IMR-90 (cell line): ENCODE measurements at regions not wholly inside any gene's neighbourhood (a gene's known extent, or its start where the extent isn't known, plus 50 kb on each side); places are given as distances from the start of the nearest gene placed in this dataset.

Experiments
- ATAC-seq: fragments of 200-7000 bp; cut with Tn5 transposase; 2 replicates; pipeline ENCODE4 v1.9.1; 2020; ENCODE audit warnings: low read depth, mild to moderate bottlenecking, moderate library complexity
- BruUV-seq: library from RNA; stranded (reverse); fragments of 400-500 nt; replicated peaks from 2 replicates; lab custom pipeline; 2021; lab: Mats Ljungman, UMichigan
- CTCF ChIA-PET: fragments of 300-600 bp; formaldehyde crosslinking; extraction: SDS; loops from one replicate; lab custom pipeline; 2021; ENCODE audit warnings: antibody characterized with exemption; lab: Yijun Ruan, JAX
- POLR2A ChIA-PET: fragments of 300-600 bp; sonication (Branson Sonifier 250); formaldehyde crosslinking; loops from one replicate; lab custom pipeline; 2022; ENCODE audit warnings: antibody characterized with exemption; ENCODE audit not compliant: unreplicated experiment; lab: Charles Lee
- DNase-seq: peaks from one replicate; pipeline ENCODE4 v3.0.0; 2013
- H2AFZ ChIP-seq: replicated peaks from 2 replicates; pipeline ENCODE3; 2013; ENCODE audit warnings: low read length, mild to moderate bottlenecking; ENCODE audit not compliant: poor library complexity
- H2AK5ac ChIP-seq: 2 replicates; pipeline ENCODE4 v1.6.1; 2013; ENCODE audit warnings: low read depth, low read length, inconsistent platforms
- H2AK9ac ChIP-seq: replicated peaks from 2 replicates; pipeline ENCODE3; 2013; ENCODE audit warnings: mild to moderate bottlenecking, low read depth, low read length, moderate library complexity; ENCODE audit not compliant: poor library complexity
- H2BK120ac ChIP-seq: 2 replicates; pipeline ENCODE4 v1.6.1; 2013; ENCODE audit warnings: low read depth, low read length, inconsistent platforms
- H2BK15ac ChIP-seq: 3 replicates; pipeline ENCODE4 v1.6.1; 2013; ENCODE audit warnings: low read depth, low read length, inconsistent platforms
- H2BK20ac ChIP-seq: 2 replicates; pipeline ENCODE4 v1.6.1; 2013; ENCODE audit warnings: low read depth, mild to moderate bottlenecking, inconsistent platforms, low read length, moderate library complexity
- H2BK5ac ChIP-seq: 2 replicates; pipeline ENCODE4 v1.6.1; 2013; ENCODE audit warnings: mild to moderate bottlenecking, low read depth, low read length, inconsistent platforms; ENCODE audit not compliant: poor library complexity, severe bottlenecking
- H3K14ac ChIP-seq: replicated peaks from 2 replicates; pipeline ENCODE4 v1.6.1; 2013; ENCODE audit warnings: low read depth, low read length, inconsistent platforms
- H3K18ac ChIP-seq: 2 replicates; pipeline ENCODE4 v1.6.1; 2013; ENCODE audit warnings: low read depth, low read length, control low read depth
- H3K23ac ChIP-seq: 2 replicates; pipeline ENCODE4 v1.6.1; 2013; ENCODE audit warnings: low read depth, low read length, inconsistent platforms
- H3K27ac ChIP-seq: 2 replicates; pipeline ENCODE4 v1.5.1; 2013; ENCODE audit warnings: mild to moderate bottlenecking, control low read depth, low read length; ENCODE audit not compliant: insufficient read depth
- H3K27me3 ChIP-seq: 2 replicates; pipeline ENCODE4 v1.6.1; 2013; ENCODE audit warnings: low read length; ENCODE audit not compliant: control insufficient read depth, insufficient read depth
- H3K36me3 ChIP-seq: 2 replicates; pipeline ENCODE4 v1.6.1; 2013; ENCODE audit warnings: low read length, mixed read lengths; ENCODE audit not compliant: control insufficient read depth, insufficient read depth
- H3K4ac ChIP-seq: 2 replicates; pipeline ENCODE4 v1.6.1; 2013; ENCODE audit warnings: low read depth, low read length, inconsistent platforms
- H3K4me1 ChIP-seq: 2 replicates; pipeline ENCODE4 v1.6.1; 2013; ENCODE audit warnings: low read length, mixed read lengths; ENCODE audit not compliant: control insufficient read depth, insufficient read depth
- H3K4me2 ChIP-seq: 2 replicates; pipeline ENCODE4 v1.6.1; 2013; ENCODE audit warnings: low read depth, mild to moderate bottlenecking, control low read depth, low read length, moderate library complexity
- H3K4me3 ChIP-seq: 2 replicates; pipeline ENCODE4 v1.5.1; 2013; ENCODE audit warnings: low read depth, mild to moderate bottlenecking, control low read depth, low read length, moderate library complexity; ENCODE audit not compliant: insufficient read depth
- H3K56ac ChIP-seq: 2 replicates; pipeline ENCODE4 v1.6.1; 2013; ENCODE audit warnings: low read length, inconsistent platforms; ENCODE audit not compliant: insufficient read depth; ENCODE audit errors: extremely low read depth
- H3K79me1 ChIP-seq, 2 experiments: 2 replicates each; pipeline ENCODE4 v1.6.1; 2013; ENCODE audit warnings: low read length in 2 of 2, inconsistent platforms in 1 of 2, low read depth in 1 of 2
- H3K9ac ChIP-seq: 2 replicates; pipeline ENCODE4 v1.6.1; 2013; ENCODE audit warnings: low read depth, low read length, control low read depth
- H3K9me1 ChIP-seq: 2 replicates; pipeline ENCODE4 v1.6.1; 2013; ENCODE audit warnings: low read length, inconsistent platforms; ENCODE audit not compliant: insufficient read depth
- H3K9me3 ChIP-seq: 2 replicates; pipeline ENCODE4 v1.6.1; 2013; ENCODE audit warnings: low read length; ENCODE audit not compliant: control insufficient read depth, insufficient read depth
- H4K20me1 ChIP-seq: 2 replicates; pipeline ENCODE4 v1.6.1; 2013; ENCODE audit warnings: low read length, inconsistent platforms; ENCODE audit not compliant: insufficient read depth
- H4K5ac ChIP-seq: 2 replicates; pipeline ENCODE4 v1.6.1; 2013; ENCODE audit warnings: mild to moderate bottlenecking, low read depth, low read length, control low read depth
- H4K8ac ChIP-seq, 2 experiments: 2 replicates each; pipeline ENCODE4 v1.6.1; 2013; ENCODE audit warnings: low read depth in 2 of 2, low read length in 2 of 2, control low read depth in 1 of 2, inconsistent platforms in 1 of 2
- H4K91ac ChIP-seq: 2 replicates; pipeline ENCODE4 v1.6.1; 2013; ENCODE audit warnings: low read depth, low read length, inconsistent platforms; ENCODE audit not compliant: insufficient read depth
- MAFK ChIP-seq: IDR thresholded peaks from 2 replicates; pipeline ENCODE4 v1.6.1; 2012; ENCODE audit warnings: low read depth, low read length, improper control_type of control experiment
- MAZ ChIP-seq: IDR thresholded peaks from 2 replicates; pipeline ENCODE4 v1.6.1; 2012; ENCODE audit warnings: low read depth, mild to moderate bottlenecking, low read length, improper control_type of control experiment, moderate library complexity, borderline replicate concordance
- RAD21 ChIP-seq: IDR thresholded peaks from 2 replicates; pipeline ENCODE4 v1.6.1; 2012; ENCODE audit warnings: low read length, improper control_type of control experiment
- WGBS, 2 experiments: methylation state at CpG; one replicate each; pipeline versions ENCODE4 v1.1.5 to v1.1.7; 2013; ENCODE audit warnings: missing lambda C conversion rate in 2 of 2; ENCODE audit not compliant: insufficient read length in 1 of 2; ENCODE audit errors: extremely low coverage in 2 of 2; 5-methylcytosine and 5-hydroxymethylcytosine counted together
- dilution Hi-C: fragments of 300-500 bp; cut with HindIII; formaldehyde crosslinking; loops from one replicate; pipeline ENCODE4 v1.14.3; 2018; ENCODE audit warnings: low sequenced_read_pairs; ENCODE audit not compliant: unreplicated experiment
- in situ Hi-C: fragments of 300-500 bp; cut with MboI; formaldehyde crosslinking; loops from 3 replicates; pipeline ENCODE4 v1.14.3; 2019; ENCODE audit warnings: low sequenced_read_pairs, inconsistent platforms, mixed read lengths
- intact Hi-C: fragments of 100-400 bp; cut with micrococcal nuclease; formaldehyde crosslinking; loops from 2 replicates; pipeline ENCODE4 v1.10.0; 2022

DNA sequence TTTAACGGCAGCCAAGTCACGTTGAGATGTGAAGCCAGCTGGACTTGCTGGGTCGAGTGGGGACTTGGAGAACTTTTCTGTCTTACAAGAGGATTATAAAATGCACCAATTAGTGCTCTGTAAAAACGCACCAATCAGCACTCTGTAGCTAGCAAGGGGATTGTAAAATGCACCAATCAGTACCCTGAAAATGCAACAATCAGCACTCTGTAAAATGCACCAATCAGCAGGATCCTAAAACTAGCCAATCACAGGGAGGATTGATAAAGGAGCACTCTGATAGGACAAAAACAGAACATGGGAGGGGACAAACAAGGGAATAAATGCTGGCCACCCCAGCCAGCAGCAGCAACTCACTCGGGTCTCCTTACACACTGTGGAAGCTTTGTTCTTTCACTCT is 337.6 kb upstream of the SLITRK5 start:
- Histone ChIP-seq H2BK20ac (no peak overlapping the region), H3K27ac (no peak overlapping the region), H3K4ac (no peak overlapping the region), H2AK9ac (no peak overlapping the region), H2AFZ (no peak overlapping the region), H2BK120ac (no peak overlapping the region), H4K5ac (no peak overlapping the region), H2AK5ac (no peak overlapping the region), H3K56ac (no peak overlapping the region), H2BK15ac (no peak overlapping the region), H3K27me3 (no peaks in the 10 kb centered on the region), H3K23ac (no peak overlapping the region), H3K4me3 (no peak overlapping the region), H3K9ac (no peak overlapping the region), H3K79me1 (no peaks in the 10 kb centered on the region), H3K4me1 (no peaks in the 10 kb centered on the region), H3K9me3 (no peaks in the 10 kb centered on the region; the same call in 1 of the 2 replicates), H2BK5ac (no peak overlapping the region), H4K20me1 (no peaks in the 10 kb centered on the region), H3K4me2 (no peak overlapping the region), H3K14ac (no peak overlapping the region), H4K91ac (no peak overlapping the region), H4K8ac (no peak overlapping the region), H3K36me3 (no peaks in the 10 kb centered on the region), H3K18ac (no peak overlapping the region), H3K9me1 (no peaks in the 10 kb centered on the region)
- DNase-seq = no peak
- ATAC-seq = no peak
- ChIA-PET CTCF (no interaction called here), POLR2A (no interaction called here)
- TF ChIP-seq RAD21 = no peak
- TF ChIP-seq MAZ = no peak
- TF ChIP-seq MAFK = 0 out of 2 replicates have a peak, but pooled peaks have one; percentile 5
- intact Hi-C loops = no loop called here
- dilution Hi-C loops = no loop called here
- WGBS, 2 experiments = 80% methylated on average over 1 of the region's 5 CpGs; no CpG with 5 or more reads in 1 of the 2 experiments
- in situ Hi-C loops = no loop called here
- no TSS peak for BruUV-seq
